ENCODE measurements at regions not wholly inside any gene's neighbourhood (a gene's known extent, or its start where the extent isn't known, plus 50 kb on each side); places are given as distances from the start of the nearest gene placed in this dataset.

DNA sequence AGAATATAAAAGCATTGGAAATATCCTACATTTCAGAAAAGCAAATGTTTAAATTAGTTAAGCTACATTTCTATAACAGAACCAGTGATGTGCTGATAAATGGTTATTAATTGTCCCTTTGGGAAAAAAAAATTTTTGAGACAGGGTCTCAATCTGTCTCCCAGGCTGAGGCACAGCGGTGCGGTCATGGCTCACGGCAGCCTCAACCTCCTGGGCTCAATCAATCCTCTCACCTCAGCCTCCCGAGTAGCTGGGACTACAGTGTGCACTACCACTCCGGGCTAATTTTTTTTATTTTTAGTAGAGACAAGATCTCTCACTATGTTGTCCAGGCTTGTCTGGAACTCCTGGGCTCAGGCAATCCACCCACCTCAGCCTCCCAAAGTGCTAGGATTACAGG, 194.8 kb upstream of the SALL3 start:
- Histone ChIP-seq H3K9me3 (ENCODE audit: control insufficient read depth in 1 of 2, low read length in 2 of 2) (no peaks in the 10 kb centered on the region), H3K27me3 (ENCODE audit: low read depth, low read length) (no peaks in the 10 kb centered on the region), H3K27ac (ENCODE audit: low read length) (no peak overlapping the region), H3K4me3 (ENCODE audit: low read depth in 1 of 2, low read length in 2 of 2) (no peak overlapping the region), H3K4me1 (ENCODE audit: control insufficient read depth in 1 of 2, insufficient read depth in 2 of 2, low read length in 2 of 2) (no peaks in the 10 kb centered on the region), H3K36me3 (ENCODE audit: control insufficient read depth in 1 of 2, insufficient read depth in 2 of 2, low read length in 2 of 2) (no peaks in the 10 kb centered on the region)

DNA sequence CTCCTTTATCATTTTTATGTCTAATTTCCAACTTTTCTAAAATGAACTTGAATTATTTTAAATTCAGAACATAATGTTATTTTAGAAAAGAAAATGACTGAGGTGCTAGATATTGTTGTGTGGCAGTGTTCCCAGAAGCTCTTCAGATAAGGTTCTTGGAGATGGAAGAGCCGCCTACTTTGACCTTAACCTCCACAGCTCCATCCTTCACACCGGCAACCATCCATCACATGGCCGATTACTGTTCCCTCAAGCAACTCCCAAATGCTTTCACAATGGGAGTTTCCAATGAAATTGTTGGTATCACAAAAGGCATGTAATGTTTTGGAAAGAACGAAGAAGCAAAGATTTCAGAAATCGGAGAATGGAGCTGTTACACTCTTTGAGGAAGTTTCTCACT, 193.9 kb upstream of the SALL3 start:
- no peaks in the 10 kb centered on the region for H3K27me3 ChIP-seq (ENCODE audit: low read depth, low read length)
- H3K4me3 ChIP-seq (ENCODE audit: low read depth in 1 of 2, low read length in 2 of 2), result no peak overlapping the region
- no peaks in the 10 kb centered on the region for H3K9me3 ChIP-seq (ENCODE audit: control insufficient read depth in 1 of 2, low read length in 2 of 2)
- no peak overlapping the region for H3K27ac ChIP-seq (ENCODE audit: low read length)
- no peaks in the 10 kb centered on the region for H3K36me3 ChIP-seq (ENCODE audit: control insufficient read depth in 1 of 2, insufficient read depth in 2 of 2, low read length in 2 of 2)
- no peaks in the 10 kb centered on the region for H3K4me1 ChIP-seq (ENCODE audit: control insufficient read depth in 1 of 2, insufficient read depth in 2 of 2, low read length in 2 of 2)

DNA sequence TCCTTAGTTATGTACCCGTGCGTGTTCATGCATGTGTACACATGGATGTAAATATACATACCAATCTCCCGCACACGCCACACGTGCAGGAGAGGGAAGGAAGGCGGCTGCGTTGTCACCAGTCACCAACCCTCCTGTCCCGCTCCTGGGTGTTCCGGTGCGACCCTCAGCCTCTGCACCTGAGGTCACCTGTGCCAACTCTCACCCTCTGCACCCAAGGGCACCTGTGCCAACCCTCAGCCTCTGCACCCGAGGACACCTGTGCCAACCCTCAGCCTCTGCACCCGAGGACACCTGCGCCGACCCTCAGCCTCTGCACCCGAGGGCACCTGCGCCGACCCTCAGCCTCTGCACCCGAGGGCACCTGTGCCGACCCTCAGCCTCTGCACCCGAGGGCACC, 192.8 kb upstream of the SALL3 start:
- Histone ChIP-seq H3K36me3 (ENCODE audit: control insufficient read depth in 1 of 2, insufficient read depth in 2 of 2, low read length in 2 of 2) (no peaks in the 10 kb centered on the region), H3K27ac (ENCODE audit: low read length) (no peak overlapping the region), H3K9me3 (ENCODE audit: control insufficient read depth in 1 of 2, low read length in 2 of 2) (no peaks in the 10 kb centered on the region), H3K4me3 (ENCODE audit: low read depth in 1 of 2, low read length in 2 of 2) (no peak overlapping the region), H3K4me1 (ENCODE audit: control insufficient read depth in 1 of 2, insufficient read depth in 2 of 2, low read length in 2 of 2) (no peaks in the 10 kb centered on the region), H3K27me3 (ENCODE audit: low read depth, low read length) (no peaks in the 10 kb centered on the region)

DNA sequence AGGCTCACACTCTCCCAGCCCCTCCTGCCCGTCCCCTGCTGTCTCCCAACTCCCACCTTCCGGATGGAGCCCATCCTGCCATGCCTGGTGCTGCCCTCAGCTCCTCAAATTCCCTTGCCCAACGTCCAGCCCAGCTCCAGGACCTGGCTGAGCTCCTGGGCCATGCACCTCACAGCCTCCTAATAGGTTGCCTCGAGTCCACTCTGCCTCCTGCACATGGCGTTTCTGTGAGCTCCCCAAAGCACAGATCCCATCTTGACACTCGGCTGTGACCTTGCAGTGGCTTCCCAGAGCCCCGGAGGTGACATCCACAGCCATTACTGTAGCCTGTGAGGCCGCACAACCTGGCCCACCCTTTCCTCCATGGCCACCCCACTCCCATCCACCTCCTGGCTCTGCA, 191.9 kb upstream of the SALL3 start:
- no peak overlapping the region for H3K4me3 ChIP-seq (ENCODE audit: low read depth in 1 of 2, low read length in 2 of 2)
- no peaks in the 10 kb centered on the region for H3K4me1 ChIP-seq (ENCODE audit: control insufficient read depth in 1 of 2, insufficient read depth in 2 of 2, low read length in 2 of 2)
- no peak overlapping the region for H3K27ac ChIP-seq (ENCODE audit: low read length)
- no peaks in the 10 kb centered on the region for H3K27me3 ChIP-seq (ENCODE audit: low read depth, low read length)
- no peaks in the 10 kb centered on the region for H3K36me3 ChIP-seq (ENCODE audit: control insufficient read depth in 1 of 2, insufficient read depth in 2 of 2, low read length in 2 of 2)
- no peaks in the 10 kb centered on the region for H3K9me3 ChIP-seq (ENCODE audit: control insufficient read depth in 1 of 2, low read length in 2 of 2)

DNA sequence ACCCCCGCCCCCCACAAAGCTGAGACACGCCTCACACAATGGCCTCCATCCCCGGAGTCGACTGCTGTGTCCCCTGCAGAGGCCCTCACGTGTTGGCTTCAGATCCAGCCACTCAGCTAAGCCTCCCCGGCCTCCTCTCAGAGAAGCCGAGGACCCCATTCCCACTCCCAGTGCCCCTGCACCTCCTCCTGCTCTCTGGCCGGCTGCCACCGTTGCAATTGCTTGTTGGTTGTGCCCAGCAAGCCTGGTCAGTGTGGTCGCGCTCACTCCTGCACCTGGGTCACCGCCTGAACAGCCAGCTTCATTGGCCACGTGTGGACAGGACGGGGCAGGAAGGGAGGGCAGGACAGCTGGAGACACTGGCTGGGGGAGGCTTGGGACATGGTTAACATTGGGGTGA, 191.5 kb upstream of the SALL3 start:
- H3K27ac ChIP-seq (ENCODE audit: low read length), result no peak overlapping the region

DNA sequence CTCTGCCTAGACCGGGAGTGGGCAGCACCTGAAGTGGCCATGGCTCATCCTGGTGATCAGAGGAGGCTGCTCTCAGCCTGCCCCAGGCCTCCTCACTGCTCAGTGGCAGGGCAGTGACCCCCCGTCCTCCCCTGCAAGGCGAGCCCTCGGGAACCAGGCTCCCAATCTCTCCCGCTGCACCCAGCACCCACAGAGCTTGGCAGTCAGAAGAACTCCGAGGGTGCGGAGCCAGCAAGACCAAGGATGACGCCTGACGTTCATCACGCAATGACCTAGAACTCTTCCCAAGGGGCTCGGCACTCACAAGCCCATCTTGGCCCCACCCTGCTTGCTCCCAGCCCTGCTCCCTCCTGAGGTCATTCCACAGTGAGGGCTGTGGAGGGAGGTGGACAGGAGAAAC, 189.8 kb upstream of the SALL3 start:
- no peaks in the 10 kb centered on the region for H3K4me1 ChIP-seq (ENCODE audit: control insufficient read depth in 1 of 2, insufficient read depth in 2 of 2, low read length in 2 of 2)
- no peak overlapping the region for H3K4me3 ChIP-seq (ENCODE audit: low read depth in 1 of 2, low read length in 2 of 2)
- H3K27ac ChIP-seq (ENCODE audit: low read length), result no peak overlapping the region
- H3K36me3 ChIP-seq (ENCODE audit: control insufficient read depth in 1 of 2, insufficient read depth in 2 of 2, low read length in 2 of 2), result no peaks in the 10 kb centered on the region
- no peaks in the 10 kb centered on the region for H3K27me3 ChIP-seq (ENCODE audit: low read depth, low read length)
- H3K9me3 ChIP-seq (ENCODE audit: control insufficient read depth in 1 of 2, low read length in 2 of 2), result no peaks in the 10 kb centered on the region

More for the DNA sequence above, 191.5 kb upstream of the SALL3 start:
- H3K9me3 ChIP-seq (ENCODE audit: control insufficient read depth in 1 of 2, low read length in 2 of 2), result no peaks in the 10 kb centered on the region
- H3K27me3 ChIP-seq (ENCODE audit: low read depth, low read length), result no peaks in the 10 kb centered on the region
- H3K4me3 ChIP-seq (ENCODE audit: low read depth in 1 of 2, low read length in 2 of 2), result no peak overlapping the region
- H3K4me1 ChIP-seq (ENCODE audit: control insufficient read depth in 1 of 2, insufficient read depth in 2 of 2, low read length in 2 of 2), result no peaks in the 10 kb centered on the region
- no peaks in the 10 kb centered on the region for H3K36me3 ChIP-seq (ENCODE audit: control insufficient read depth in 1 of 2, insufficient read depth in 2 of 2, low read length in 2 of 2)

DNA sequence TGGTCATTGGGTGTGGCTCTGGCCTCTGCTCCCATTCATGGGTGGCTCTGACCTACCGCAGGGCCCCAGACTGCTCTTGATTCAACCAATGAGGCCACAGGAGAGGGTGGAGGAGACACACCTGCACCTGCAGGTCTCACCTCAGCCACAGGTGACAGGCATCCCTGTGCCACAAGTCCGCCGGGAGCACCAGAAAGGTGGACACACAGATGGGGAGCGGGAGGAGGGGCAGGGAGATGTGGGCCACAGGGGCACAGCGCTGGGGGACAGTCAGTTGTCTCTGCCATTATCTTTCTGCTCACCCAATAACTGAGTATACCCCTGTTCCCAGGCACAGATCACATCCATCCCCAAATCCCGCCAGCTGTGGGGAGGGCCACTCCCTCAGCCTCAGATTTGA, 189.1 kb upstream of the SALL3 start:
- Histone ChIP-seq H3K36me3 (ENCODE audit: control insufficient read depth in 1 of 2, insufficient read depth in 2 of 2, low read length in 2 of 2) (no peaks in the 10 kb centered on the region), H3K27me3 (ENCODE audit: low read depth, low read length) (no peaks in the 10 kb centered on the region), H3K4me3 (ENCODE audit: low read depth in 1 of 2, low read length in 2 of 2) (no peak overlapping the region), H3K27ac (ENCODE audit: low read length) (no peak overlapping the region), H3K9me3 (ENCODE audit: control insufficient read depth in 1 of 2, low read length in 2 of 2) (no peaks in the 10 kb centered on the region), H3K4me1 (ENCODE audit: control insufficient read depth in 1 of 2, insufficient read depth in 2 of 2, low read length in 2 of 2) (no peaks in the 10 kb centered on the region)

DNA sequence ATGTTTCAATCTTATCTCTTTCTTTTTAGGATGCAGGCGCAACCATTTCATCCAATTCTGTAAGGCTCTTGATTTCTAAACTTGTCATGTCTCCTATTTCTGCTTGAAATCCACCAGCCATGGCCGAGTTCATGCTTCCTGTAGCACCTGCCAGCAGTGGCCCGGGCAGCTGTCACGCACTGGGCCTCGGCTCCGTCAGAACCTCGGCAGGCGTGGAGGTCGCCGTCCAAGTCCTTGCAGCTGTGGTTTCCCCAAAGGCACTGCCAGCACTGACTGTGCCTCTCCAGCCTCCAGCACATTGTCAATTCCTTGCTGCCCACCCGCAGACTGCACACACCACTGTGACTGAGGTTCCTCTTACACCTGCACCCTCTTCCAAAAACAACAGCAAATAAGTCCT, 188.7 kb upstream of the SALL3 start:
- no peaks in the 10 kb centered on the region for H3K27me3 ChIP-seq (ENCODE audit: low read depth, low read length)
- no peaks in the 10 kb centered on the region for H3K36me3 ChIP-seq (ENCODE audit: control insufficient read depth in 1 of 2, insufficient read depth in 2 of 2, low read length in 2 of 2)
- H3K4me1 ChIP-seq (ENCODE audit: control insufficient read depth in 1 of 2, insufficient read depth in 2 of 2, low read length in 2 of 2), result no peaks in the 10 kb centered on the region
- H3K9me3 ChIP-seq (ENCODE audit: control insufficient read depth in 1 of 2, low read length in 2 of 2), result no peaks in the 10 kb centered on the region
- no peak overlapping the region for H3K27ac ChIP-seq (ENCODE audit: low read length)
- no peak overlapping the region for H3K4me3 ChIP-seq (ENCODE audit: low read depth in 1 of 2, low read length in 2 of 2)

DNA sequence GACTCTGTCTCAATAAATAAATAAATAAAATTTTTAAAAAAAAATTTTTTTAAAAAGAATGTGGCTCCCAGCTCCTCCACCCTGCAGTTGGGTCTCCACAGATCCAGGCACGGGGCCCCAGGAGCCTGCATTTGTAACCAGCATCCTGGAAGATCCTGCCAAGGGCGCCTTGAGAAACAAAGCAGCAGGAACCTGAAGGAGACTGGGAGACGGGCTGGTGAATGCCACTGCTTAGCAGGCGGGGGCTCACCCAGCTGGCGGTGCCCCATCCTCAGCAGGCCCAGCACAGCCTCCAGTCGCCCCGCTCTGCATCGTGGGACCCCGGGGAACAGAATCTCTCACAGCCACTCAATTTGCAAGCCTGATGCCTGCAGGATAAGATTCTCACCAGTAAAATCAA, 187.5 kb upstream of the SALL3 start:
- H3K27me3 ChIP-seq (ENCODE audit: low read depth, low read length), result no peaks in the 10 kb centered on the region
- H3K36me3 ChIP-seq (ENCODE audit: control insufficient read depth in 1 of 2, insufficient read depth in 2 of 2, low read length in 2 of 2), result no peaks in the 10 kb centered on the region
- no peak overlapping the region for H3K4me3 ChIP-seq (ENCODE audit: low read depth in 1 of 2, low read length in 2 of 2)
- no peaks in the 10 kb centered on the region for H3K4me1 ChIP-seq (ENCODE audit: control insufficient read depth in 1 of 2, insufficient read depth in 2 of 2, low read length in 2 of 2)
- H3K27ac ChIP-seq (ENCODE audit: low read length), result no peak overlapping the region
- H3K9me3 ChIP-seq (ENCODE audit: control insufficient read depth in 1 of 2, low read length in 2 of 2), result no peaks in the 10 kb centered on the region

DNA sequence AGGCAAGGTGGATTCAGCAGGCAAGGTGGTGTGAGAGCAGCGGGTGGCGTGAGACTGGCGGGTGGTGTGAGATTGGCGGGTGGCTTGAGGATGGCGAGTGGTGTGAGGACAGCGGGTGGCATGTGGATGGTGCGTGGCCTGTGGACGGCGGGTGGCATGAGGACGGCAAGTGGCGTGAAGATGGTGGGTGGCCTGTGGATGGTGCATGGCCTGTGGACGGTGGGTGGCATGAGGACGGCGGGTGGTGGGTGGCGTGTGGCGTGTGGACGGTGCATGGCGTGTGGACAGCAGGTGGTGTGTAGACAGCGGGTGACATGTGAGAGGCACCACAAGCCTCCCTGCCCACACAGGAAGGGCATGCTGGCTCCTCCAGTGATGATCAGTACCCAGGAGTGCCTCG, 186.9 kb upstream of the SALL3 start:
- Histone ChIP-seq H3K36me3 (ENCODE audit: control insufficient read depth in 1 of 2, insufficient read depth in 2 of 2, low read length in 2 of 2) (no peaks in the 10 kb centered on the region), H3K9me3 (ENCODE audit: control insufficient read depth in 1 of 2, low read length in 2 of 2) (no peaks in the 10 kb centered on the region), H3K27ac (ENCODE audit: low read length) (no peak overlapping the region), H3K27me3 (ENCODE audit: low read depth, low read length) (no peaks in the 10 kb centered on the region), H3K4me3 (ENCODE audit: low read depth in 1 of 2, low read length in 2 of 2) (no peak overlapping the region), H3K4me1 (ENCODE audit: control insufficient read depth in 1 of 2, insufficient read depth in 2 of 2, low read length in 2 of 2) (no peaks in the 10 kb centered on the region)

DNA sequence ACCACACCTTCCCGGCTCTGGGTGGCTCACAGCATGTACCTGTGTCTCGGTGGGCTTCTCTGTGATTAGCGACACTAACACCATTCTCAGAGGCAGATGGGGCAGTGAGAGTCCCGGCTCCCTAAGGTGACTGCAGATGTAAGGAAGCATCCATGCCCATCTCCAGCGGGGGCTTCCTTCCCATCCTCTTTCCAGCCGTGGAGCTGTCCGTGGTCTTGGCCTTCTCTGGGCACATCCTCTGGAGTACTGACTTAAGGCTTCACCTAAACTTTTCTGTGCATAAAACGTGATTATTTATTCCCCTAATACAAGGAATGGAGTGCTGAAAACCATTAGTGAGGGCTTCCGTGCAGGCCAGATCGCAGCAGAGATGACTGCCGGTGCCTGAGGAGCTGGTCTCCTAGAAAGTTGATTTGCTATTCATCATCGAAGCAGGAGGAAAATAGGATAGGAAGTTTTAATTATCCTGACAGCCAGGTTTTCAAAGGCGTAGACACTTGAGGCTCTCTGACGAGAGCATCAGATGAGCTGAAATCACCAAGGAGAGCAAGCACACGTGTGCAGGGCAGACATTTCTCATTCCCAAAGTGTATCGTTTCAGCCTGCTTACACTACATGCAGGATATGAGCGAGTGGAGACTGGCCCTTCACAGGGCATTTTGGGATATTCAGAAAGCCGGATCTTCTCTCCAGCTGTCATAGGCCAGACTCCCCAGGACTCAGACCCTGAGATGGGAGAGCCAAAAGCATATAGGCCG, 186.1 kb upstream of the SALL3 start:
- Histone ChIP-seq H3K27me3 (ENCODE audit: low read depth, low read length) (no peaks in the 10 kb centered on the region), H3K27ac (ENCODE audit: low read length) (no peak overlapping the region), H3K4me3 (ENCODE audit: low read depth in 1 of 2, low read length in 2 of 2) (no peak overlapping the region), H3K9me3 (ENCODE audit: control insufficient read depth in 1 of 2, low read length in 2 of 2) (no peaks in the 10 kb centered on the region), H3K4me1 (ENCODE audit: control insufficient read depth in 1 of 2, insufficient read depth in 2 of 2, low read length in 2 of 2) (no peaks in the 10 kb centered on the region), H3K36me3 (ENCODE audit: control insufficient read depth in 1 of 2, insufficient read depth in 2 of 2, low read length in 2 of 2) (no peaks in the 10 kb centered on the region)

DNA sequence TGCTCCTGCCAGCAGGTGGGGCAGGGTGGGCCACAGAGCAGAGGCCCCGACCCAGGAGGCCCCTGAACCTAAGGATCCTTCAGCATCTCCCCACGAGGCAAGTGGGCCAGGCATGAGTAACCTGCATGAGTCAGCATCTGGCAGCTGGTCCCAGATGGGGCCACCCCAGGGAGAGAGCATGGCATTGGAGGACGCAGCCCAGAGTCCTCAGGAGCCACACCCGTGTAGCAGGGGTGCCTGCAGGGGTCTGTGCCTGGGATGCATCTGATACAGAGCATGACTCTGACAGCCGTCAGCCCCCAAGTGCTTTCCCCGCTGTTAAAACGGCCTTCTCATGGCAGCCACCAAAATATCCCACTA, 185.6 kb upstream of the SALL3 start:
- H3K9me3 ChIP-seq (ENCODE audit: control insufficient read depth in 1 of 2, low read length in 2 of 2), result no peaks in the 10 kb centered on the region
- H3K27me3 ChIP-seq (ENCODE audit: low read depth, low read length), result no peaks in the 10 kb centered on the region
- H3K27ac ChIP-seq (ENCODE audit: low read length), result no peak overlapping the region
- H3K4me3 ChIP-seq (ENCODE audit: low read depth in 1 of 2, low read length in 2 of 2), result no peak overlapping the region
- H3K4me1 ChIP-seq (ENCODE audit: control insufficient read depth in 1 of 2, insufficient read depth in 2 of 2, low read length in 2 of 2), result no peaks in the 10 kb centered on the region
- no peaks in the 10 kb centered on the region for H3K36me3 ChIP-seq (ENCODE audit: control insufficient read depth in 1 of 2, insufficient read depth in 2 of 2, low read length in 2 of 2)
